ENCODE measurements at regions not wholly inside any gene's neighbourhood (a gene's known extent, or its start where the extent isn't known, plus 50 kb on each side); places are given as distances from the start of the nearest gene placed in this dataset.

DNA sequence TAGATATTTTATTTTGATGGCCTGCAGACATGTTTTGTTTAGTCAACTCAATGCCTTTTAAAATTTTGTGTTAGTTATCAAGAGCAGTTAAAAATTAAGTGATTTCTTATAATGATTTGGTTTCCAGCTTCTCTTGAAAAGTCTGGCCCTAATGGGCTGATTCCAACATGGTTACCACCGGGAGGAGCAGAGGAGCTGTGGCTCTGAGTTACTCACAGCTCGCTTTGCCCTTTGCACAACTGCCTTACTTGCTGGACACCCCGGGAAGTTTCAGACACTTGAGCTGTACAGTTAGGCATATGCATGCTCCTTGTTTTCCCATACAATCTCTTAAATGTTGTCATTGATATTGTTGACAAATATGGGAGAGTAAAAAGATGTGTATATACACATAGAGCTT lies 173.1 kb upstream of the MMS22L start:
- DNase-seq, result no peak
- TF ChIP-seq, protein P1, sequence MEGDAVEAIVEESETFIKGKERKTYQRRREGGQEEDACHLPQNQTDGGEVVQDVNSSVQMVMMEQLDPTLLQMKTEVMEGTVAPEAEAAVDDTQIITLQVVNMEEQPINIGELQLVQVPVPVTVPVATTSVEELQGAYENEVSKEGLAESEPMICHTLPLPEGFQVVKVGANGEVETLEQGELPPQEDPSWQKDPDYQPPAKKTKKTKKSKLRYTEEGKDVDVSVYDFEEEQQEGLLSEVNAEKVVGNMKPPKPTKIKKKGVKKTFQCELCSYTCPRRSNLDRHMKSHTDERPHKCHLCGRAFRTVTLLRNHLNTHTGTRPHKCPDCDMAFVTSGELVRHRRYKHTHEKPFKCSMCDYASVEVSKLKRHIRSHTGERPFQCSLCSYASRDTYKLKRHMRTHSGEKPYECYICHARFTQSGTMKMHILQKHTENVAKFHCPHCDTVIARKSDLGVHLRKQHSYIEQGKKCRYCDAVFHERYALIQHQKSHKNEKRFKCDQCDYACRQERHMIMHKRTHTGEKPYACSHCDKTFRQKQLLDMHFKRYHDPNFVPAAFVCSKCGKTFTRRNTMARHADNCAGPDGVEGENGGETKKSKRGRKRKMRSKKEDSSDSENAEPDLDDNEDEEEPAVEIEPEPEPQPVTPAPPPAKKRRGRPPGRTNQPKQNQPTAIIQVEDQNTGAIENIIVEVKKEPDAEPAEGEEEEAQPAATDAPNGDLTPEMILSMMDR (IDR thresholded peaks at IDR 0.05), result no peak
- Histone ChIP-seq H3K4me1 (ENCODE audit: low read depth) (no peaks in the 10 kb centered on the region), H3K36me3 (ENCODE audit: low read depth) (no peaks in the 10 kb centered on the region), H3K4me3 (no peak overlapping the region), H3K9me3 (no peaks in the 10 kb centered on the region)
- intact Hi-C loops (cut with DNase I, micrococcal nuclease), result no loop called here
- ATAC-seq, result no peak

DNA sequence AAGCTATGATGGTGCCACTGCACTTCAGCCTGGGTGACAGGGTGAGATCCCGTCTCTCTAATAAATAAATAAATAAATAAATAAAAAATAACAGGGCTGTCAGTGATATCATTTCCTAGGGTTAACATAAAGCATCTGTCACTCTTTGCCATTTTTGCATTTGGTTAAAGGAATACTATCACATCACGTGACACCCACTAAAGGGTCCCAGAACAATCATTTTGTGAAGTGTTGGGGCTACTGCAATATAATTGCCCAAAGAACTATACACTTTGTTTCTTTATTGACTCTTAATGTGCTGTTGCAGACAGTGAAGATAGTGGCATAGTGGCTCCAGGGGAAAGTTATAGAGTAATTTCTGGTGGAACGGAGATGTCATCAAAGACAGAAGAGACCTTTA lies 176.5 kb upstream of the MMS22L start:
- ATAC-seq (no peak), DNase-seq (no peak)
- Histone ChIP-seq H3K9me3 (no peaks in the 10 kb centered on the region), H3K36me3 (ENCODE audit: low read depth) (no peaks in the 10 kb centered on the region), H3K4me3 (no peak overlapping the region), H3K4me1 (ENCODE audit: low read depth) (no peaks in the 10 kb centered on the region)
- TF ChIP-seq, protein P1 (IDR thresholded peaks at IDR 0.05), result no peak
- intact Hi-C loops (cut with DNase I, micrococcal nuclease), result no loop called here

DNA sequence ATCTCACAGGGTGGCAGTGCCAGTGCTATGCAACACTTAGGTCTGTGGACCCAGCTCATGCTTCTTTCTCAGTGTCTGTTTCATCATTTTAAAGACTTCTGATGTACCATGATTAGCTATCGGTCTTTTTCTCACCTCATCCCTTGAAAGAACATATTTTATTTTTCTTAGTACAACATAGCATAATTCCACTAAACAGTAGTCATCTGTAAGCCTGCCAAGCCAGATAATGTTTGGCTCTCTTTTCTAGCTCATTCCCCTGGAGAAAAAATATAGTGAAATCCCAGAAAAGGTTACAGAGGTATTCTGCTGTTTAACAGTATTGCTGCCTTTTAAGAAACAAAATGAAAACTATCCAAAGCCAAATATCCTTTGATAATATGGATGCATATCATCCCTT lies 177.0 kb upstream of the MMS22L start:
- Histone ChIP-seq H3K36me3 (ENCODE audit: low read depth) (no peaks in the 10 kb centered on the region), H3K9me3 (no peaks in the 10 kb centered on the region), H3K4me1 (ENCODE audit: low read depth) (no peaks in the 10 kb centered on the region), H3K4me3 (no peak overlapping the region)
- ATAC-seq (no peak), DNase-seq (no peak)
- TF ChIP-seq, protein P1 (IDR thresholded peaks at IDR 0.05), result no peak
- intact Hi-C loops (cut with DNase I, micrococcal nuclease), result no loop called here

DNA sequence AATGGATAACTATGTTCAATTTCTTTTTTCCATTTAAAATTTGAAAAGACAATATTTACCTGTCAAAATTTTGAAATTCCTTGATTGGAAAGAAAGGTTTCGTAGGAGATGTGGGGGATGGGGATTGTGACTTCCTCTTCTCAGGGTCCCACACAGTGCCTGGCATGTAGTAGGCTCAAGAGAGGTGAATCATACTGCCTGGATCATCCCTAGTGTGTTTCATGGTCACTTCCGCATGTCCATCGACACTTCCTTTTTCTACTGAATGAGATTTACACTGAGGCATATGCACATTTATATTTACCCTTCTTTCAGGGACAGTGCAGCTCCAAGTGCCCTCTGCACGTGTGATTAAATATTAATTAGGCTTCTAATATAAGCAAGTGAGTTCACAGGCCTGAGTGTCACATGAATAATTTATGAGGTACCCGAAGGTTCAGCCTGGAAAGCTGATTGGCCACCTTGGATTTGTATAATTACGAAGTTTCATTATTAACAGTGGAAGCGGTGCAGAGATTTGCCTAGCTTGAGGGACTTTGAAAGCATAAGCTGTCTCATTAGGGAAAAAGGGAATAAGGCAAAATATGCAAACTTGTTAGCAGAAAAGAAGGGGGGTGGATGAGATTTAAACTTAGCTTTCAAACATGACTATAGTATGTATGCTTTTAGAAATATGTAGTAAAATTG lies 177.5 kb upstream of the MMS22L start:
- Histone ChIP-seq H3K4me1 (ENCODE audit: low read depth) (no peaks in the 10 kb centered on the region), H3K4me3 (no peak overlapping the region), H3K9me3 (no peaks in the 10 kb centered on the region), H3K36me3 (ENCODE audit: low read depth) (no peaks in the 10 kb centered on the region)
- intact Hi-C loops (cut with DNase I, micrococcal nuclease), result no loop called here
- TF ChIP-seq, protein P1 (IDR thresholded peaks at IDR 0.05), result no peak
- no peak for ATAC-seq
- no peak for DNase-seq

DNA sequence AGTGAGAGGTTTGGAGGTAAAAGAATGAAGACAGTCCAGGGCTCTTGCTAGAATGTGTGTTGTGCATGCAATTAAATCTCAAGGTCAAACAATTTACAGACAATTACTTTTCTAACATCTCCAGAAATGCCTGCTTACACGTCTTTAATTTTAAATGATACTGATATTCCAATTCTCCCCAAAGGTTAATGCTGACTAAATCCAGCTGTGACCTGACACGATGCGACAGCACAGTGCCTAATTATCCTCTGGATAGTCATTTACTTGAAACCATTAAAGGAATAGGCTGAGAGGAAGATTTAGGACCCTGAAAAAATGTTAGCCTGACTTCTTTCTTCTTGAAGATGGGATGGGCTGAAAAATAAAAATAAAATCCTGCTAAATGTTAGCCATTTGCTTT lies 178.2 kb upstream of the MMS22L start:
- TF ChIP-seq, protein P1 (IDR thresholded peaks at IDR 0.05), result no peak
- H3K4me3 ChIP-seq, result no peak overlapping the region
- intact Hi-C loops (cut with DNase I, micrococcal nuclease), result no loop called here
- no peak for DNase-seq
- no peaks in the 10 kb centered on the region for H3K4me1 ChIP-seq (ENCODE audit: low read depth)
- H3K9me3 ChIP-seq, result no peaks in the 10 kb centered on the region
- ATAC-seq, result no peak
- H3K36me3 ChIP-seq (ENCODE audit: low read depth), result no peaks in the 10 kb centered on the region

DNA sequence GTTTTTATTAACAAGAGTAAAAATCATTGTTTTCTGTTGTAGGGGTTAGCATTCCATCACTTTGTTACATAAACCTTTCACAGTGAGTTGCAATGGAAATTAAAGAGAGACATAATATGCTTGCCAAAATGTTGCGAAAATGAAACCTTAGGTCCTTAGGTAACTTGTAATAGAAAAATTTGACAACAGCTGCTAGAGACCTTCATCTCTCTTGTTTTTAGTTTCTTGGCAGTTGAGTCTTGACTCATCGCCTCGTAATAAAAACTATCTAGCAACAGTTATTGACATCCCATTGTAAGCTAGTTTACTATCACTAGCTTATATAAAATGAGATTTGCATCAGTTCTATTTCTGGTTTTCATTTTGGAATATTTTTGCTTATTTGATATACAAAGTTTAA lies 179.0 kb upstream of the MMS22L start:
- ATAC-seq (no peak), DNase-seq (no peak)
- H3K4me1 ChIP-seq (ENCODE audit: low read depth), result no peaks in the 10 kb centered on the region
- TF ChIP-seq, protein P1 (IDR thresholded peaks at IDR 0.05), result no peak
- no peaks in the 10 kb centered on the region for H3K36me3 ChIP-seq (ENCODE audit: low read depth)
- intact Hi-C loops (cut with DNase I, micrococcal nuclease), result no loop called here
- H3K4me3 ChIP-seq, result no peak overlapping the region
- H3K9me3 ChIP-seq, result no peaks in the 10 kb centered on the region
